Osteoblast (primary cell): ENCODE measurements at regions not wholly inside any gene's neighbourhood (a gene's known extent, or its start where the extent isn't known, plus 50 kb on each side); places are given as distances from the start of the nearest gene placed in this dataset.

Experiments
- DNase-seq: peaks from one replicate; pipeline ENCODE4 v3.0.0; 2011; ENCODE audit warnings: low spot score, mixed read lengths; ENCODE audit not compliant: insufficient read length; ENCODE audit errors: missing footprints
- H2AFZ ChIP-seq: 2 replicates; pipeline ENCODE4 v1.6.0; 2011; ENCODE audit warnings: mild to moderate bottlenecking, low read length
- H3K27ac ChIP-seq: 2 replicates; pipeline ENCODE4 v1.5.1; 2011; ENCODE audit warnings: mild to moderate bottlenecking, low read depth, low read length, moderate library complexity
- H3K27me3 ChIP-seq: 2 replicates; pipeline ENCODE4 v1.6.0; 2012; ENCODE audit warnings: mild to moderate bottlenecking, control low read depth, inconsistent platforms, low read length, moderate library complexity; ENCODE audit not compliant: insufficient read depth
- H3K36me3 ChIP-seq: 2 replicates; pipeline ENCODE4 v1.5.1; 2011; ENCODE audit warnings: mild to moderate bottlenecking, low read length, control low read depth, moderate library complexity; ENCODE audit not compliant: insufficient read depth
- H3K4me1 ChIP-seq: 2 replicates; pipeline ENCODE4 v1.5.1; 2011; ENCODE audit warnings: mild to moderate bottlenecking, low read length, control low read depth, moderate library complexity; ENCODE audit not compliant: insufficient read depth
- H3K4me2 ChIP-seq: 2 replicates; pipeline ENCODE4 v1.6.0; 2011; ENCODE audit warnings: mild to moderate bottlenecking, low read length; ENCODE audit not compliant: insufficient read depth
- H3K4me3 ChIP-seq: fragments of 200-600 bp; sonication (generic); 3 replicates; pipeline ENCODE4 v1.5.1; 2012; ENCODE audit warnings: mild to moderate bottlenecking, low read length, inconsistent platforms; ENCODE audit not compliant: insufficient read depth
- H3K79me2 ChIP-seq: 2 replicates; pipeline ENCODE4 v1.6.0; 2012; ENCODE audit warnings: mild to moderate bottlenecking, low read length, control low read depth, inconsistent platforms; ENCODE audit not compliant: insufficient read depth
- H3K9me3 ChIP-seq: 2 replicates; pipeline ENCODE4 v1.5.1; 2011; ENCODE audit warnings: low read depth, low read length, control low read depth
- H4K20me1 ChIP-seq: 2 replicates; pipeline ENCODE4 v1.6.0; 2012; ENCODE audit warnings: mild to moderate bottlenecking, low read length, control low read depth; ENCODE audit not compliant: insufficient read depth
- TF ChIP-seq, protein P1 (sequence below): IDR thresholded peaks from 2 replicates; pipeline ENCODE4 v1.5.1; 2011; ENCODE audit warnings: mild to moderate bottlenecking, low read depth, low read length, moderate library complexity; ENCODE audit errors: extremely low read depth

DNA sequence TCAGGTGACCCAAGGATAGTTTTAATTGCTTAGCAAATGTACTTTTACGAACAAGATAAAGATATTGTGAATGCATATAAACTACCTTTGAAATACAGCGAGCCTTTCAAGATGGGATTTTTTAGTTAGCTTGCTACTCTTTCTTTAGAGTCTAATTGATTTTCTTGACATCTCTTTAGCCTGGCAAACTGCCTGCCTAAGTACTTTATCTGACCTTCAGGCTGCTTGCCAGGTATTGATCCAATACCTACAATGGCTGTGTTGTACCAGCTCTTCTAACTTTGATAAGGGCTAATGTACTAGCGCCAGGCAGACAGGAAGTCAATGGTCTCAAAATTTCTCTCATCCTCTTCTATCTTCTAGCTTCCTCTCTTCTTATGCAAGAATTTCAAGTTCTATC lies 414.4 kb upstream of the ACVR2A start:
- no peak overlapping the region for H3K4me2 ChIP-seq
- no peaks in the 10 kb centered on the region for H3K36me3 ChIP-seq
- H3K9me3 ChIP-seq = no peaks in the 10 kb centered on the region
- no peak for DNase-seq
- H3K4me3 ChIP-seq = no peak overlapping the region
- H3K27me3 ChIP-seq = no peaks in the 10 kb centered on the region
- H3K4me1 ChIP-seq = no peaks in the 10 kb centered on the region
- no peak overlapping the region for H3K27ac ChIP-seq
- no peak overlapping the region for H2AFZ ChIP-seq
- H3K79me2 ChIP-seq = no peaks in the 10 kb centered on the region
- TF ChIP-seq, protein P1, sequence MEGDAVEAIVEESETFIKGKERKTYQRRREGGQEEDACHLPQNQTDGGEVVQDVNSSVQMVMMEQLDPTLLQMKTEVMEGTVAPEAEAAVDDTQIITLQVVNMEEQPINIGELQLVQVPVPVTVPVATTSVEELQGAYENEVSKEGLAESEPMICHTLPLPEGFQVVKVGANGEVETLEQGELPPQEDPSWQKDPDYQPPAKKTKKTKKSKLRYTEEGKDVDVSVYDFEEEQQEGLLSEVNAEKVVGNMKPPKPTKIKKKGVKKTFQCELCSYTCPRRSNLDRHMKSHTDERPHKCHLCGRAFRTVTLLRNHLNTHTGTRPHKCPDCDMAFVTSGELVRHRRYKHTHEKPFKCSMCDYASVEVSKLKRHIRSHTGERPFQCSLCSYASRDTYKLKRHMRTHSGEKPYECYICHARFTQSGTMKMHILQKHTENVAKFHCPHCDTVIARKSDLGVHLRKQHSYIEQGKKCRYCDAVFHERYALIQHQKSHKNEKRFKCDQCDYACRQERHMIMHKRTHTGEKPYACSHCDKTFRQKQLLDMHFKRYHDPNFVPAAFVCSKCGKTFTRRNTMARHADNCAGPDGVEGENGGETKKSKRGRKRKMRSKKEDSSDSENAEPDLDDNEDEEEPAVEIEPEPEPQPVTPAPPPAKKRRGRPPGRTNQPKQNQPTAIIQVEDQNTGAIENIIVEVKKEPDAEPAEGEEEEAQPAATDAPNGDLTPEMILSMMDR = no peak
- H4K20me1 ChIP-seq = no peaks in the 10 kb centered on the region

- no peak for DNase-seq
- no peaks in the 10 kb centered on the region for H3K27me3 ChIP-seq
- H3K36me3 ChIP-seq = no peaks in the 10 kb centered on the region
- no peaks in the 10 kb centered on the region for H4K20me1 ChIP-seq
- no peak overlapping the region for H2AFZ ChIP-seq
- no peak overlapping the region for H3K27ac ChIP-seq
- H3K9me3 ChIP-seq = no peaks in the 10 kb centered on the region
- no peak overlapping the region for H3K4me2 ChIP-seq
- no peaks in the 10 kb centered on the region for H3K79me2 ChIP-seq
- no peak overlapping the region for H3K4me3 ChIP-seq
- H3K4me1 ChIP-seq = no peaks in the 10 kb centered on the region
- TF ChIP-seq, protein P1 = no peak
Measured at GRCh38 chr2:147428120-147428747, 416.6 kb upstream of the ACVR2A start.

GRCh38 chr2:147425437-147426029 lies 419.3 kb upstream of the ACVR2A start:
- DNase-seq = no peak
- Histone ChIP-seq H3K27ac (no peak overlapping the region), H3K36me3 (no peaks in the 10 kb centered on the region), H4K20me1 (no peaks in the 10 kb centered on the region), H3K27me3 (no peaks in the 10 kb centered on the region), H3K4me1 (no peaks in the 10 kb centered on the region), H3K4me3 (no peak overlapping the region), H3K9me3 (no peaks in the 10 kb centered on the region), H2AFZ (no peak overlapping the region), H3K79me2 (no peaks in the 10 kb centered on the region), H3K4me2 (no peak overlapping the region)
- TF ChIP-seq, protein P1 = no peak

- Histone ChIP-seq H3K79me2 (no peaks in the 10 kb centered on the region), H3K4me3 (no peak overlapping the region), H3K4me2 (no peak overlapping the region), H3K27ac (no peak overlapping the region), H4K20me1 (no peaks in the 10 kb centered on the region), H3K4me1 (no peaks in the 10 kb centered on the region), H2AFZ (no peak overlapping the region), H3K9me3 (no peaks in the 10 kb centered on the region), H3K27me3 (no peaks in the 10 kb centered on the region), H3K36me3 (no peaks in the 10 kb centered on the region)
- DNase-seq = no peak
- TF ChIP-seq, protein P1 = no peak
Measured at GRCh38 chr2:147424766-147425165, 420.1 kb upstream of the ACVR2A start.
